GM23338 (cell line): ENCODE measurements at regions not wholly inside any gene's neighbourhood (a gene's known extent, or its start where the extent isn't known, plus 50 kb on each side); places are given as distances from the start of the nearest gene placed in this dataset.

ENCODE experiments used
- ATAC-seq: fragments of 200-7000 bp; cut with Tn5 transposase; 3 replicates; pipeline ENCODE4 v1.9.1; 2020
- DNase-seq: peaks from one replicate; pipeline ENCODE4 v3.0.0-alpha.2; 2015; ENCODE audit warnings: low spot score
- H2AFZ ChIP-seq: fragments of 200-600 bp; sonication (generic); 2 replicates; pipeline ENCODE4 v1.8.0; 2016; ENCODE audit warnings: antibody characterized with exemption, mild to moderate bottlenecking, moderate library complexity
- H3F3A ChIP-seq: fragments of 200-600 bp; sonication (generic); replicated peaks from 2 replicates; pipeline ENCODE4 v1.8.0; 2017; ENCODE audit warnings: antibody characterized with exemption, mixed run types, low read depth
- H3K27ac ChIP-seq: fragments of 200-600 bp; sonication (generic); 2 replicates; pipeline ENCODE4 v1.6.1; 2016; ENCODE audit warnings: low read depth
- H3K27me3 ChIP-seq: fragments of 200-600 bp; sonication (generic); 2 replicates; pipeline ENCODE4 v1.8.0; 2016; ENCODE audit warnings: mild to moderate bottlenecking, mixed run types, moderate library complexity; ENCODE audit not compliant: insufficient read depth
- H3K36me3 ChIP-seq: fragments of 200-600 bp; sonication (generic); 2 replicates; pipeline ENCODE4 v1.8.0; 2016; ENCODE audit warnings: mild to moderate bottlenecking; ENCODE audit not compliant: insufficient read depth
- H3K4me1 ChIP-seq: fragments of 200-600 bp; sonication (generic); 2 replicates; pipeline ENCODE4 v1.8.0; 2016; ENCODE audit warnings: mild to moderate bottlenecking, moderate library complexity; ENCODE audit not compliant: insufficient read depth
- H3K4me2 ChIP-seq: fragments of 200-600 bp; sonication (generic); 2 replicates; pipeline ENCODE4 v1.7.1; 2017; ENCODE audit warnings: mixed run types
- H3K4me3 ChIP-seq: fragments of 200-600 bp; sonication (generic); 2 replicates; pipeline ENCODE4 v1.6.1; 2016; ENCODE audit warnings: mixed run types
- H3K79me2 ChIP-seq: fragments of 200-600 bp; sonication (generic); replicated peaks from 2 replicates; pipeline ENCODE4 v1.8.0; 2017; ENCODE audit warnings: mild to moderate bottlenecking; ENCODE audit not compliant: insufficient read depth
- H3K9me2 ChIP-seq: fragments of 200-600 bp; sonication (generic); 2 replicates; pipeline ENCODE4 v1.8.0; 2017; ENCODE audit not compliant: insufficient read depth
- H4K20me1 ChIP-seq: fragments of 200-600 bp; sonication (generic); replicated peaks from 2 replicates; pipeline ENCODE4 v1.8.0; 2017; ENCODE audit warnings: mild to moderate bottlenecking; ENCODE audit not compliant: insufficient read depth
- H3K27ac Mint-ChIP-seq: 2 replicates; pipeline ENCODE4 v1.8.0; 2020; ENCODE audit warnings: inconsistent platforms, mild to moderate bottlenecking, moderate library complexity, mixed read lengths
- H3K27me3 Mint-ChIP-seq: 3 replicates; pipeline ENCODE4 v1.8.0; 2022; ENCODE audit warnings: low read depth, mild to moderate bottlenecking, moderate library complexity, mixed read lengths, inconsistent platforms; ENCODE audit not compliant: insufficient read depth, poor library complexity
- H3K36me3 Mint-ChIP-seq: 3 replicates; pipeline ENCODE4 v1.8.0; 2021; ENCODE audit warnings: low read depth, mild to moderate bottlenecking, inconsistent platforms, moderate library complexity, mixed read lengths
- H3K4me1 Mint-ChIP-seq: 3 replicates; pipeline ENCODE4 v1.8.0; 2020; ENCODE audit warnings: mild to moderate bottlenecking, inconsistent platforms, mixed read lengths
- H3K4me3 Mint-ChIP-seq: 3 replicates; pipeline ENCODE4 v1.8.0; 2021; ENCODE audit warnings: moderate library complexity, mild to moderate bottlenecking, inconsistent platforms, mixed read lengths
- H3K9me3 Mint-ChIP-seq: 3 replicates; pipeline ENCODE4 v1.8.0; 2020; ENCODE audit warnings: moderate library complexity, mild to moderate bottlenecking, inconsistent platforms, mixed read lengths
- CREB1 ChIP-seq: fragments of 250-450 bp; sonication (Bioruptor Pico); IDR thresholded peaks from 2 replicates; pipeline ENCODE4 v1.5.0; 2020; ENCODE audit warnings: low read depth, mild to moderate bottlenecking, moderate library complexity
- EZH2 ChIP-seq: fragments of 200-600 bp; sonication (generic); IDR thresholded peaks from one replicate; pipeline ENCODE4 v1.8.0; 2017; ENCODE audit warnings: antibody characterized with exemption, mild to moderate bottlenecking, low read depth; ENCODE audit not compliant: unreplicated experiment
- EZH2phosphoT487 ChIP-seq: fragments of 200-600 bp; sonication (generic); IDR thresholded peaks from one replicate; pipeline ENCODE4 v1.8.1; 2018; ENCODE audit warnings: antibody characterized with exemption; ENCODE audit not compliant: unreplicated experiment
- JUNB ChIP-seq: IDR thresholded peaks from one replicate; pipeline ENCODE4 v1.6.1; 2016; ENCODE audit warnings: antibody characterized with exemption; ENCODE audit not compliant: unreplicated experiment
- NANOG ChIP-seq: IDR thresholded peaks from 2 replicates; pipeline ENCODE4 v1.6.1; 2016; ENCODE audit warnings: antibody characterized with exemption, borderline replicate concordance
- POLR2AphosphoS5 ChIP-seq: IDR thresholded peaks from 2 replicates; pipeline ENCODE4 v1.6.1; 2016; ENCODE audit warnings: antibody characterized with exemption, low read depth
- REST ChIP-seq: IDR thresholded peaks from one replicate; pipeline ENCODE4 v1.6.1; 2018; ENCODE audit warnings: antibody characterized with exemption; ENCODE audit not compliant: unreplicated experiment
- STAT1 ChIP-seq: IDR thresholded peaks from one replicate; pipeline ENCODE4 v1.6.1; 2016; ENCODE audit warnings: antibody characterized with exemption; ENCODE audit not compliant: unreplicated experiment
- ZNF114 ChIP-seq: fragments of 250-450 bp; sonication (Bioruptor Pico); IDR thresholded peaks from 2 replicates; pipeline ENCODE4 v1.5.0; 2020; ENCODE audit warnings: mild to moderate bottlenecking, moderate library complexity
- ZNF331 ChIP-seq: fragments of 250-450 bp; sonication (Bioruptor Pico); IDR thresholded peaks from 2 replicates; pipeline ENCODE4 v1.5.0; 2020; ENCODE audit warnings: low read depth, mild to moderate bottlenecking, moderate library complexity
- TF ChIP-seq, protein P1 (sequence below), 2 experiments: fragments of 200-600 bp in 1 of 2; sonication (generic) in 1 of 2; conservative IDR thresholded peaks; 2 replicates each; pipeline versions ENCODE4 v1.5.1 to v1.6.1; 2016 to 2017; ENCODE audit warnings: antibody characterized with exemption in 2 of 2, low read depth in 2 of 2, mild to moderate bottlenecking in 2 of 2, moderate library complexity in 1 of 2

DNA sequence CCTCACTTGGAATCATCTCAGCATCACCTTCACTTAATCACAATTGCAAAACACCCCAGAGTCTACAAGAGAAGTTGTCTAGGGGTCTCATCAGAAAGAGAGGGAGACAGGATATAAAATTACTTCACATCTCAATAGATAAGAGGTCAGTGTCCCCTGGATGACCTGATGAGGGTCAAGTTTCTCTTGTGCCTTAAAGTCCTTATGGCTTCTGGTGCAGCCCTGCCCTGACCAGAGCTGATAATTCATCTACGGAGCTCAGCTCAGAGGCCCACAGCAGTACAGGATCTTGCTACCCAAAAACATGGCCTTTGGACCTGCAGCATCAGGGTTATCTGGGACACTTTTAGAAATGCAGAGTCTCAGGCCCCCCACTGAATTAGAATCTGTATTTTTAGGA, 111.1 kb upstream of the GLI3 start:
- Mint-ChIP-seq H3K4me3 (no peak overlapping the region), H3K9me3 (no peaks in the 10 kb centered on the region), H3K4me1 (peaks cover 24% of the 10 kb centered on the region), H3K27me3 (no peaks in the 10 kb centered on the region), H3K36me3 (no peaks in the 10 kb centered on the region), H3K27ac (no peak overlapping the region)
- ATAC-seq (no peak), DNase-seq (no peak)
- Histone ChIP-seq H3K27ac (no peak overlapping the region), H3K4me2 (no peak overlapping the region), H2AFZ (peak overlapping the region; percentile 80; the same call in 1 of the 2 replicates), H3K4me1 (peaks cover 17% of the 10 kb centered on the region), H4K20me1 (no peaks in the 10 kb centered on the region), H3K9me2 (no peaks in the 10 kb centered on the region), H3K79me2 (no peaks in the 10 kb centered on the region), H3K36me3 (no peaks in the 10 kb centered on the region), H3K4me3 (no peak overlapping the region), H3K27me3 (no peaks in the 10 kb centered on the region), H3F3A (no peaks in the 10 kb centered on the region)
- no peak for TF ChIP-seq NANOG
- TF ChIP-seq ZNF114: no peak
- TF ChIP-seq, protein P1, sequence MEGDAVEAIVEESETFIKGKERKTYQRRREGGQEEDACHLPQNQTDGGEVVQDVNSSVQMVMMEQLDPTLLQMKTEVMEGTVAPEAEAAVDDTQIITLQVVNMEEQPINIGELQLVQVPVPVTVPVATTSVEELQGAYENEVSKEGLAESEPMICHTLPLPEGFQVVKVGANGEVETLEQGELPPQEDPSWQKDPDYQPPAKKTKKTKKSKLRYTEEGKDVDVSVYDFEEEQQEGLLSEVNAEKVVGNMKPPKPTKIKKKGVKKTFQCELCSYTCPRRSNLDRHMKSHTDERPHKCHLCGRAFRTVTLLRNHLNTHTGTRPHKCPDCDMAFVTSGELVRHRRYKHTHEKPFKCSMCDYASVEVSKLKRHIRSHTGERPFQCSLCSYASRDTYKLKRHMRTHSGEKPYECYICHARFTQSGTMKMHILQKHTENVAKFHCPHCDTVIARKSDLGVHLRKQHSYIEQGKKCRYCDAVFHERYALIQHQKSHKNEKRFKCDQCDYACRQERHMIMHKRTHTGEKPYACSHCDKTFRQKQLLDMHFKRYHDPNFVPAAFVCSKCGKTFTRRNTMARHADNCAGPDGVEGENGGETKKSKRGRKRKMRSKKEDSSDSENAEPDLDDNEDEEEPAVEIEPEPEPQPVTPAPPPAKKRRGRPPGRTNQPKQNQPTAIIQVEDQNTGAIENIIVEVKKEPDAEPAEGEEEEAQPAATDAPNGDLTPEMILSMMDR (conservative IDR thresholded peaks at IDR 0.05; ENCODE audit: low read depth in 2 of 2): no peak
- no peak for TF ChIP-seq ZNF331 (CRISPR knock-in tag)
- TF ChIP-seq POLR2AphosphoS5: no peak
- TF ChIP-seq REST: no peak
- TF ChIP-seq EZH2phosphoT487: no peak
- TF ChIP-seq JUNB: no peak

- DNase-seq (no peak), ATAC-seq (peak; percentile 46; the same call in 1 of the 3 replicates)
- H3K27me3 ChIP-seq: no peaks in the 10 kb centered on the region
- no peak overlapping the region for H3K4me3 Mint-ChIP-seq
- H4K20me1 ChIP-seq: no peaks in the 10 kb centered on the region
- no peaks in the 10 kb centered on the region for H3K9me3 Mint-ChIP-seq
- peak overlapping the region; percentile 80 for H2AFZ ChIP-seq
- H3K27ac ChIP-seq: no peak overlapping the region
- H3K4me1 Mint-ChIP-seq: peaks cover 24% of the 10 kb centered on the region
- H3K36me3 ChIP-seq: no peaks in the 10 kb centered on the region
- H3K79me2 ChIP-seq: no peaks in the 10 kb centered on the region
- H3K27me3 Mint-ChIP-seq: no peaks in the 10 kb centered on the region
- H3K4me3 ChIP-seq: no peak overlapping the region
- H3K4me1 ChIP-seq: peaks cover 17% of the 10 kb centered on the region
- no peaks in the 10 kb centered on the region for H3K36me3 Mint-ChIP-seq
- no peak overlapping the region for H3K27ac Mint-ChIP-seq
- no peaks in the 10 kb centered on the region for H3K9me2 ChIP-seq
- no peaks in the 10 kb centered on the region for H3F3A ChIP-seq
- no peak overlapping the region for H3K4me2 ChIP-seq
- TF ChIP-seq POLR2AphosphoS5: no peak
- TF ChIP-seq CREB1 (CRISPR knock-in tag): no peak
- no peak for TF ChIP-seq ZNF331 (CRISPR knock-in tag)
- TF ChIP-seq EZH2phosphoT487: no peak
- no peak for TF ChIP-seq EZH2
- TF ChIP-seq REST: no peak
- TF ChIP-seq, protein P1 (conservative IDR thresholded peaks at IDR 0.05; ENCODE audit: low read depth in 2 of 2): no peak
- no peak for TF ChIP-seq NANOG
- TF ChIP-seq STAT1: no peak
Measured at GRCh38 chr7:42347616-42348015, 110.6 kb upstream of the GLI3 start.
